ENCODE measurements at regions not wholly inside any gene's neighbourhood (a gene's known extent, or its start where the extent isn't known, plus 50 kb on each side); places are given as distances from the start of the nearest gene placed in this dataset.
"Not testable (repeated sequence)": the region's sequence is repeated elsewhere in the genome, so short reads cannot be mapped to it uniquely, and the experiment has no call there.

DNA sequence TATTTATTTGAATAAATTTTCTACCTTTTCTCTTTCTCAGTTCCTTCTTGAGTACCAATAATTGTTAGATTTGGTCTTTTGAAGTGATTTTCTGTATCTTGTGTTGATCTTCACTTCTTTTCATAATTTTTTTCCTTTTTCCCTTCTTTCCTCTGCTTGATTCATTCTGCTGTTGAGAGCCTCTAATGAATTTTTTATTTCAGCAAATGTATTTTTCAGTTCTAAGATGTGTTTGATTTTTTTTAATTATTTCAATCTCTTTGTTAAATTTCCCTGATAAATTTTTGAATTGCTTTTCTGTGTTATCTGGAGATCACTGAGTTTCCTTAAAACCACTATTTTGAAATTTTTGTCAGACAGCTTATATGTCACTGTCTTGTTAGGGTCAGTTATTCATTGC, 155.4 kb upstream of the IL15 start:
- Histone ChIP-seq H3K36me3 (replicated peaks in 1 of 2; ENCODE audit: insufficient read depth in 1 of 2, low read depth in 2 of 2) (no peaks in the 10 kb centered on the region), H3K4me1 (no peaks in the 10 kb centered on the region)
- no peak for TF ChIP-seq CTCF (IDR thresholded peaks at IDR 0.05)
- TF ChIP-seq POLR2A (IDR thresholded peaks at IDR 0.05), result no peak

GRCh38 chr4:141484298-141484697, 152.1 kb upstream of the IL15 start:
- peaks cover 0 to 18% (median 0%) of the 10 kb centered on the region in 3 donors for H3K9me3 ChIP-seq
- 81 to 88% methylated on average over 12 of the region's 12 CpGs for WGBS, 2 donors
- intact Hi-C loops (cut with DNase I); H3K27me3 ChIP-seq; ATAC-seq; H3K36me3 ChIP-seq (replicated peaks in 1 of 2; ENCODE audit: insufficient read depth in 1 of 2, low read depth in 2 of 2); H3K4me3 ChIP-seq; H3K27ac ChIP-seq; H3K4me1 ChIP-seq; DNase-seq: not testable (repeated sequence)

More for the DNA sequence above, 155.4 kb upstream of the IL15 start:
- Histone ChIP-seq H3K27me3 (no peaks in the 10 kb centered on the region), H3K27ac (no peak overlapping the region), H3K4me3 (no peak overlapping the region), H3K9me3 (peaks cover 0 to 18% (median 0%) of the 10 kb centered on the region in 3 donors)
- ATAC-seq (no peak), DNase-seq (no peak)
- intact Hi-C loops (cut with DNase I), result no loop called here

DNA sequence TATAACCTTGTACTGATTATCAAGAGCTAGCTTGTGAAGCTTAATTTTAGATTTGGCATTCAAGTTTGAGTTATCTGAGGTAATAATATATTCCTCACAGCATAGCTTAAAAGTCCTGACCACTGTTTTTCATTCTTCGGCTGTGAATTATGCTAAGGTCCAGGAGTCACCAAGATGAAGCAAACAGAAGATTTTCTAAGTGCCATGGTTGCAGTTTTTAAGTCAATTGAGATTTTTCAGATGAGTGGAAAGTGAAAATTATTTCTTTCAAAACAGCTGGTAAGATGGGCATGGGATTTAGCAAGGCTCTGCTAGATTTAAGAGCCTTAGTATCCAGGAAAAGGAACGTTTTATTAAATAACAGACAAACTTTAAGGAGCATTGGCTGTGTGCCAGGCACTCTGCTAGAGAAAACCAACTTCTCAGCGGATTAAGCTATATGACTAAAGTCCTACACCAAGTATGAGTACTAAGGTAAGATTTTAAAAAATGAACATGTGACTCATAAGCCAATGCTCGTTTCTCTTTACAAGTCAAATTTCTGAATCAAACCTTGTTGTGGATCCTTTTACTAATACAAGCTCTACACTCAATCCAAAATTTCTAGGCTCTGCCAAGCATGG, 149.9 kb upstream of the IL15 start:
- intact Hi-C loops (cut with DNase I), result no loop called here
- Histone ChIP-seq H3K9me3 (peaks cover 0 to 6% (median 0%) of the 10 kb centered on the region in 3 donors), H3K4me1 (no peaks in the 10 kb centered on the region), H3K27ac (no peak overlapping the region), H3K36me3 (replicated peaks in 1 of 2; ENCODE audit: insufficient read depth in 1 of 2, low read depth in 2 of 2) (no peaks in the 10 kb centered on the region), H3K4me3 (no peak overlapping the region), H3K27me3 (no peaks in the 10 kb centered on the region)
- DNase-seq (no peak), ATAC-seq (no peak)
- TF ChIP-seq CTCF (IDR thresholded peaks at IDR 0.05) (no peak), POLR2A (IDR thresholded peaks at IDR 0.05) (no peak)
- WGBS, 2 donors, result 75 to 80% methylated on average over 4 of the region's 4 CpGs

DNA sequence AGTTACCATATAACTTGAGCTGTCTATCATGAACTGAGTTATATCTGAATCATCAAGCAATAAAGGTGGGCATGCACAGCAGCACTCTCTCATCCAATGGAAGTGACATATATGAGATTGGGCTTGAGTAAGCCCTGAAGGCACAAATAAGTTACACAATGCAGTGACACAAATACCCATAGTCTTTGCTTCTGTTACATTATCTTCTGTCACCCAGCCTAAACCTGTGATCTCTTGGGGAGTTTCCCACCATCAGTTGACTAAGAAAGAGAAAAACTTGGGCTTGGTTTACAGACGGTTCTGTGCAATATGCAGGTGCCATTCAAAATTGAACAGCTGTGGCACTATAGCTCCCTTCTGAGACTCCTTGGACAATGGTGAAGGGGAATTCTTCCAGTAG, 138.8 kb upstream of the IL15 start:
- Histone ChIP-seq H3K27ac (no peak overlapping the region), H3K9me3 (peaks cover 0 to 6% (median 0%) of the 10 kb centered on the region in 3 donors), H3K4me1 (no peaks in the 10 kb centered on the region), H3K4me3 (no peak overlapping the region), H3K27me3 (no peaks in the 10 kb centered on the region), H3K36me3 (replicated peaks in 1 of 2; ENCODE audit: insufficient read depth in 1 of 2, low read depth in 2 of 2) (no peaks in the 10 kb centered on the region)
- DNase-seq, result no peak
- no peak for TF ChIP-seq POLR2A (IDR thresholded peaks at IDR 0.05)
- no peak for TF ChIP-seq CTCF (IDR thresholded peaks at IDR 0.05)
- whole genome bisulfite sequencing, 2 donors, result 83 to 92% methylated on average over 1 of the region's 1 CpG
- intact Hi-C loops (cut with DNase I), result no loop called here
- ATAC-seq, result no peak

GRCh38 chr4:141499261-141499853, 137.0 kb upstream of the IL15 start:
- no peak for ATAC-seq
- DNase-seq, result no peak
- TF ChIP-seq CTCF (IDR thresholded peaks at IDR 0.05), result no peak
- TF ChIP-seq POLR2A (IDR thresholded peaks at IDR 0.05), result no peak
- H3K4me1 ChIP-seq, result no peaks in the 10 kb centered on the region
- H3K36me3 ChIP-seq (replicated peaks in 1 of 2; ENCODE audit: insufficient read depth in 1 of 2, low read depth in 2 of 2), result no peaks in the 10 kb centered on the region
- H3K27me3 ChIP-seq, result no peaks in the 10 kb centered on the region
- no peak overlapping the region for H3K4me3 ChIP-seq
- intact Hi-C loops (cut with DNase I), result no loop called here
- no peak overlapping the region for H3K27ac ChIP-seq
- WGBS, 2 donors, result 59 to 74% methylated on average over 3 of the region's 3 CpGs
- H3K9me3 ChIP-seq, result peaks cover 0 to 6% (median 0%) of the 10 kb centered on the region in 3 donors

Measured in body of pancreas (tissue), 4 donors.